Activated naive CD8-positive, alpha-beta T cell treated with anti-CD3 and anti-CD28 coated beads, Interleukin-2, amount 10 ng/mL, durations not matched to agents 7 days and 5 days (primary cell): ENCODE measurements at regions not wholly inside any gene's neighbourhood (a gene's known extent, or its start where the extent isn't known, plus 50 kb on each side); places are given as distances from the start of the nearest gene placed in this dataset.

ENCODE experiments used
- ATAC-seq: fragments of 150-1000 bp; cut with Tn5 transposase; one replicate; pipeline ENCODE4 v1.10.0; 2021; ENCODE audit warnings: low read depth, moderate library complexity
- POLR2A ChIA-PET: fragments of 350-600 bp; sonication (Branson Sonifier 250); formaldehyde crosslinking; loops from one replicate; lab custom pipeline; 2021; ENCODE audit warnings: antibody characterized with exemption; lab: Charles Lee
- DNase-seq: peaks from one replicate; pipeline ENCODE4 v3.0.0; 2021
- H3K27ac Mint-ChIP-seq: one replicate; pipeline ENCODE4 v1.8.0; 2022; ENCODE audit warnings: mild to moderate bottlenecking, mixed read lengths
- H3K27me3 Mint-ChIP-seq: one replicate; pipeline ENCODE4 v1.8.0; 2022; ENCODE audit warnings: mild to moderate bottlenecking, moderate library complexity, mixed read lengths
- H3K36me3 Mint-ChIP-seq: one replicate; pipeline ENCODE4 v1.8.0; 2021; ENCODE audit warnings: mild to moderate bottlenecking, mixed read lengths
- H3K4me1 Mint-ChIP-seq: one replicate; pipeline ENCODE4 v1.8.0; 2021; ENCODE audit warnings: mixed read lengths
- H3K4me3 Mint-ChIP-seq: one replicate; pipeline ENCODE4 v1.8.0; 2022; ENCODE audit warnings: mild to moderate bottlenecking, moderate library complexity, mixed read lengths
- H3K9me3 Mint-ChIP-seq: one replicate; pipeline ENCODE4 v1.8.0; 2021; ENCODE audit warnings: mixed read lengths

DNA sequence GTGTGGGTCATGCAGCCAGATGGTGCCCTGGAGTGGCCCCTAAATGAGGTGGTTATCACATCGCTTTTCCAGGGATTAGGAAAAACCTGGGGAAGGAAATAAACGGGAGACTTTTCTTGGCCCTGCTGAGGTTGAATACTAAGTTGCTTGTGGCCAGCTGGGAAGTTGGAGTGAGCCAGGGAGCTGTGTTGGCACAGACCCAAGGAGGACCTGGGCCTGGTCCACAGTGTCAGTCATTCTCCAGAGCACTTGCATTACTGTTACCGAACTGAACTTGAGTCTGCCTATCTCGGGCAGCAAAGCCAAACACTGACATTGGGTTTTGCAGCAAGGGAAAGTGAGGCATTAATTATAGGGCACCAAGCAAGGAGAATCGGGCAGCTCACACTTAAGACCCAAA is 339.0 kb downstream of the GABRB3 start:
- Mint-ChIP-seq H3K4me1 (no peaks in the 10 kb centered on the region), H3K4me3 (no peak overlapping the region), H3K27ac (no peak overlapping the region), H3K36me3 (no peaks in the 10 kb centered on the region), H3K9me3 (peaks cover 12% of the 10 kb centered on the region), H3K27me3 (no peaks in the 10 kb centered on the region)
- POLR2A ChIA-PET = no interaction called here
- DNase-seq = no peak
- ATAC-seq = no peak

DNA sequence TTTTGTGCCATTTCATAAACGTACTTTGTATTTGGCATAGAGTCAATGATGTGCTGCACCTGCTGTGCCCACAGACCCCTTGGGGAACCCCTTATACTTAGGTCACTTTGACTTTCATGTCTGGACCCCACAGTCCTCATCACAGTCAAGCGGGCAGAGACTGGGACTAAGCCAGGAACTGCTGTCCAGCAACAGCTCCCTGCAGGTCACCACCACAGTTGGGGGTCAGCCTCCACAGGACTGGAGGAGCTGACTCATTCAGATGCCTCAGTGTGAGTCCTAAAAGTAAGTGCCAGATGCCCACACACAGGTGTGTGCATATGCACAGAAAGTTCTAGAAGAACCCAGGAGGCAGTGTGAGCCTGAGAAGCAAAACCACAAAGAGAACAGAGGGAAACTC is 339.8 kb downstream of the GABRB3 start:
- no peak overlapping the region for H3K4me3 Mint-ChIP-seq
- POLR2A ChIA-PET = no interaction called here
- ATAC-seq (no peak), DNase-seq (no peak)
- H3K36me3 Mint-ChIP-seq = no peaks in the 10 kb centered on the region
- H3K27me3 Mint-ChIP-seq = no peaks in the 10 kb centered on the region
- H3K9me3 Mint-ChIP-seq = peaks cover 12% of the 10 kb centered on the region
- no peak overlapping the region for H3K27ac Mint-ChIP-seq
- no peaks in the 10 kb centered on the region for H3K4me1 Mint-ChIP-seq

DNA sequence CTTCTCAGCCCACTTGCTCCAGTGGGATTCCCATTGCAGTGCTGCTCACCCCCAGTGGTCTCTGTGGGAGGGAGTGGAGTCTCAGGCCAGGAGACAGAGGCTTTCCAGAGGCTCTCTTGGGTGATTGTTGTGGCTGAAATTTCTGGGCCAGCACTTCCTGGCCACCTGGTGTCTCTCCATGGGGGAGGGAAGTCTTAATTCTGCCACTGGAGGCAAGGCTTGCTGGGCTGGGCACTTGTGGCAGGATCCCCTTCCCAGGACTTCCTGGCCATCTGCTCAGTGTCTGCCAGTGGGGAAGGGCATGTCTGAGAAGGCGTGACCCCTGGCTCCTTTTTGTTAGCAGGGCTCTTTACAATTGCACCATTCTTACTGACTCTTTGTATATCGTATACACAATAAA is 351.8 kb downstream of the GABRB3 start:
- no peaks in the 10 kb centered on the region for H3K4me1 Mint-ChIP-seq
- no peak overlapping the region for H3K27ac Mint-ChIP-seq
- POLR2A ChIA-PET = no interaction called here
- no peak for ATAC-seq
- DNase-seq = no peak
- H3K27me3 Mint-ChIP-seq = no peaks in the 10 kb centered on the region
- no peak overlapping the region for H3K4me3 Mint-ChIP-seq
- H3K9me3 Mint-ChIP-seq = peaks cover 3% of the 10 kb centered on the region
- no peaks in the 10 kb centered on the region for H3K36me3 Mint-ChIP-seq

DNA sequence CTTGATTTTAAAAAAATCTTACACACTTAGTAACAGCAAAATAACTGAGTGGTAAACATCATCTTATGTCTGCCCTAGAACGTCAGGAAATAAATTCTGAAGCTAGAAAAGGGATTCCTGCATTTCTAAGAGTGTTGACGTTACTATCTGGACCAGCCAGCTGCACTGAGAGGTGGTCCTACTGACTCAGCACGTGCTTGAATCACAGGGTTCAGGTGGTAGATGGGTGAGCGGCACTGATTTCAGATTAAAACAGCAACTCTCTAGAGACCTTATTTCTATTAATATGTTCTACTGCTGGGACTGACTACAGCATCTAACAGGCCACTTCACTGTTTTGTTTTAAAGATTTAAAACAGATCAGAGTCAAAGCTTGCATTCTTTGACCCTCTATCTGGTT is 377.2 kb downstream of the GABRB3 start:
- Mint-ChIP-seq H3K4me1 (no peaks in the 10 kb centered on the region), H3K4me3 (no peak overlapping the region), H3K9me3 (no peaks in the 10 kb centered on the region), H3K36me3 (no peaks in the 10 kb centered on the region), H3K27me3 (no peaks in the 10 kb centered on the region), H3K27ac (no peak overlapping the region)
- no peak for DNase-seq
- POLR2A ChIA-PET = no interaction called here
- no peak for ATAC-seq

DNA sequence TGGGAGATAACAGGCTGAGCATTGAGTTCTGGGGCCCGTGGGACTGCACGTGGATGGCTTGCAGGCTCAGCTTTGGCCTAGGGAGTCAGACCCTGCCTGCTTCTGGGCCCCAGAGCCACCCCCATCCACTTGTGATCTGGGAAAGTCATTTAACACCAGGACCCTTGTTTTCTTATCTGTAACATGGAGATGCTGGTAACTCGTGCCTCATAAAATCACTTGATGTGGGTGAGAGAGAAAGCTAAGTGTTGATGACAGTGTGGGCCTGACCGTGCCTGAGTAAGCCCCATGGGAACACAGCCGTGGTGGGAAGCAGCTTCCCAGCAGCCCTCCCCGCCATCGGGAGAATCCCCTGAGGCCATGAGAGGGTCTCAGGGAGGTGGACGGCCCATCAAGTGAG is 378.1 kb downstream of the GABRB3 start:
- no peak for ATAC-seq

DNA sequence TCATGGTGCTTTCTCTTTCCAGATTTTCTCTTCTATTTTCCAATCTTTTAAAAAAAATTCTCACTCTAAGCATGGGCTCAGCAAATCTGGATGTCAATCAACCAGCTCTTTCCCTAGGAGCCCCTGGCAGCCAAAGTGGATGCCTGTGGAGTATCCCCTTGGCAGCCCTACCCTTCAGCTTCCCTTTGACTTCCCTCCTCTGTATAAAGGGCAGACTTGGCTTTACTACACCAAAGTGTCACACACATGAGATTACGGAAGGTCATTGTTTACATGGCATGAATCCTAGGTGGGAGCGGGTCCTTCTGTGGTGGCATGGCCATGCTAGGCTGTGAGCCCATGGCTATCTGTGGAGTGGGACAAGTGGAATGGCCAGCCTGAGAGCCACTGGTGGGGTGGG is 379.9 kb downstream of the GABRB3 start:
- ATAC-seq = no peak
- Mint-ChIP-seq H3K27ac (no peak overlapping the region), H3K4me1 (no peaks in the 10 kb centered on the region), H3K27me3 (peaks cover 2% of the 10 kb centered on the region), H3K9me3 (peaks cover 1% of the 10 kb centered on the region), H3K4me3 (no peak overlapping the region), H3K36me3 (no peaks in the 10 kb centered on the region)
- POLR2A ChIA-PET = no interaction called here
- no peak for DNase-seq

More for the DNA sequence above, 378.1 kb downstream of the GABRB3 start:
- Mint-ChIP-seq H3K9me3 (no peaks in the 10 kb centered on the region), H3K4me1 (no peaks in the 10 kb centered on the region), H3K4me3 (no peak overlapping the region), H3K27ac (no peak overlapping the region), H3K36me3 (no peaks in the 10 kb centered on the region), H3K27me3 (no peaks in the 10 kb centered on the region)
- POLR2A ChIA-PET = no interaction called here
- no peak for DNase-seq

DNA sequence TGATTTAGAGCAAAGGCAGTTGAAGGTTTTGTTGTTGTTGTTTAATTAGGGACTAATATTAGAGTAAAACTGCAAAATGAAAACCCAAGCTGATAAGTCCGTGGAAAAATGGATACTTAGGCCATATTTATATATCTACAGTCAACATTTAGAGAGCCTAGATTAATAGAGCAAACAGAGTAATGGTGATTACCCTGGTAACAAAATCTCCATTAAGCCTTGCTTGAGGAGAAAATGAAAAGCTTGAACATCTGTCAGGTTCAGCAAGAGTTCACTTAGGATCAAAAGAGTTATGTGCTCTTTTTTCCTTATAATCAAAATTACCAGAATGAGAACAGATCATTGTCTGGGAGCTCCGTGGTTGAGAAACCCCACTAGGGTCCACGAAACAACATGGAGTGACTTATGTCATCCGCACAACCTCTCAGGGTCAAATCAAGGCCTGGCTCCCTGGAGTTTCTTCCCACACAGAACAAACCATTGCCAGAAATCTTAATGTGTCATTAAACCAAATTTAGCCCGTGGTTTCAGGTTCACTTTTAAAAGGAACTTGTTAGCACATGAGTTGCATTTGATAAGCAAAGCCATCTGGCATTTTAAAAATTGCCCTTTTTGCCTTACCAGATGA is 381.2 kb downstream of the GABRB3 start:
- Mint-ChIP-seq H3K9me3 (peaks cover 1% of the 10 kb centered on the region), H3K36me3 (no peaks in the 10 kb centered on the region), H3K27me3 (peaks cover 2% of the 10 kb centered on the region), H3K4me1 (no peaks in the 10 kb centered on the region), H3K27ac (no peak overlapping the region), H3K4me3 (no peak overlapping the region)
- ATAC-seq = no peak
- DNase-seq = no peak
- POLR2A ChIA-PET = no interaction called here

DNA sequence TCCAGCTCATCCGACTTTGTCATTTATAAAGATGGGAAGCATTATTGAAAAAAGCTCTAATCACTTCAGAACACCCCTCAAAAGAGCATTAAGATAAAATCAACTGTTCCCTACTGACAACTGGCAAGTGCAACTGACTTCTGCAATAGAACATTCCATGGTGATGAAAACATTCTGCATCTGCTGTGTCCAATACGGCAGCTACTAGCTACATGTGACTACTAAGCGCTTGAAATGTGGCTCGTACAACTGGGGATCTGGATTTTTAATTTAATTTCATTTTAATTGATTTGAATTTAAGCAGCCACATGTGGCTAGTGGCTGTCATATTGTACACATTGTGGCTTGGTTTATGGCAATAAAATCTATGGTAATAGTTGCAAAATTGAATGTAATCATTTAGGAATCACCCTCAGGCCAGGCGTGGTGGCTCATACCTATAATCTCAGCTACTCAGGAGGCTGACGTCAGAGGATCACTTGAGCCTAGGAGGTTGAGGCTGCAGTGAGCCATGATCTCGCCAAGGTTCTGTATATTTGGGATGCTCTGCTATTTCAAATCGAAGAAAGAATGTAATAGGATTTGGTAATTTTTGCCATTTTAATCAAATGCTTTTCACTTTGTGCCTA is 390.3 kb downstream of the GABRB3 start:
- ATAC-seq (no peak), DNase-seq (no peak)
- Mint-ChIP-seq H3K4me3 (no peak overlapping the region), H3K36me3 (no peaks in the 10 kb centered on the region), H3K27ac (no peak overlapping the region), H3K9me3 (peaks cover 2% of the 10 kb centered on the region), H3K27me3 (no peaks in the 10 kb centered on the region), H3K4me1 (no peaks in the 10 kb centered on the region)
- POLR2A ChIA-PET = no interaction called here

DNA sequence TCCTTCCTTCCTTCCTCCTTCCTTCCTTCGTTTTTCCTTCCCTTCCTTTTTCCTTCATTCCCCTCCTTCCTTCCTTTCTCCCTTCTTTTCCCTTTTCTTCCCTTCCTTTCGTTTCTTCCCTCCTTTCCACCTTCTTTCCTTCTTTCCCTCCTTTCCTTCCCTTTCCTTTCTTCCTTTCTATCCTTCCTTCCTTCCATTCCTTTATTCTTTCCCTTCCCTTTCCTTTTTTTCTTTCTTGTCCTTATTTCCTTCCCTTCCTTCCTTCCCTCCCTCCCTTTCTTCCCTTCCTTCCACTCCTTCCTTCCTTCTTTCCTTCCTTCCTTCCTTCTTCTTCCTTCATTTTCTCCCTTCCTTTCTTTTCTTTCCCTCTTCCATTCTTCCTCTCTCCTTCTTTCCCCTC is 394.6 kb downstream of the GABRB3 start:
- no peaks in the 10 kb centered on the region for H3K36me3 Mint-ChIP-seq
- DNase-seq = no peak
- no peaks in the 10 kb centered on the region for H3K4me1 Mint-ChIP-seq
- H3K27ac Mint-ChIP-seq = no peak overlapping the region
- H3K27me3 Mint-ChIP-seq = no peaks in the 10 kb centered on the region
- no peak overlapping the region for H3K4me3 Mint-ChIP-seq
- ATAC-seq = no peak
- H3K9me3 Mint-ChIP-seq = peaks cover 5% of the 10 kb centered on the region
- POLR2A ChIA-PET = no interaction called here

DNA sequence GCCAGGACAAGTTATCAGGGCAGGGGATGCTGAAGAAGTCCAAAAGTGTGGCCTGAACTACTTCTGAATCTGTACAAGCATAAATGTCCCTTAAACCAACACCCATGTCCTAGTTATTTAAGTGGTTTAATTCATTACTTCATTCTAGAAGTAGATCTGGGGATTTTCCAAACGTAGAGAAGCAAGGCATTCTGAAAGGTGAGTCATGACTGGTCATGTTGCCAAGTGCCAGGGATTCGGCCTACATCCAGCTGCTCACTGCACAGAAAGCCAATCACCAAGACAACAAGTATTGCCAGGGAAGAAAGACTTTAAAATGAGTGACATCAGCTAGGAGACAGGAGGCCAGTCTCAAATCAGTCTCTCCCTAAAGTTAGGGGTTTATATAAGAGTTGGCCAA is 396.6 kb downstream of the GABRB3 start:
- no peak overlapping the region for H3K27ac Mint-ChIP-seq
- H3K4me1 Mint-ChIP-seq = no peaks in the 10 kb centered on the region
- no peaks in the 10 kb centered on the region for H3K27me3 Mint-ChIP-seq
- no peaks in the 10 kb centered on the region for H3K36me3 Mint-ChIP-seq
- no peak overlapping the region for H3K4me3 Mint-ChIP-seq
- H3K9me3 Mint-ChIP-seq = peaks cover 9% of the 10 kb centered on the region
- no peak for DNase-seq
- POLR2A ChIA-PET = no interaction called here
- no peak for ATAC-seq

DNA sequence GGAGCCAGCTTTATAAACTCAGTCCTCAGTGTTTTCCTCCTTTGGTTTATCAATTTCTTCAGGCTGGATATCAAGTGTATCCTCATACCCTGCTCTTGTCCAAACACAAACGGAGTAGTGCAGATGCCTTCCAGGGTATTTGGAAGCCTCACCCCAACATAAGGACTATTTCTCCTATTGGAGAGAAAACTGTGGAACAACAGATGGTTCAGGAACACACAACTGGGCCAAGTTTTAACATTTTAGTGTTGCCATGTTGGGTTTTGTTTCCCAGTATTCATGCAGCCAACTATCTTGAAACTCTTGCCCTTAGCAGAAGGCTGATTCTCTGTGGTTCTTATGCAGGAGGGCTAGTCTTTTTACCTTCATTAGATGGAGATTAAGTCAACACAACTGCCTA is 398.1 kb downstream of the GABRB3 start:
- DNase-seq (no peak), ATAC-seq (no peak)
- Mint-ChIP-seq H3K27ac (no peak overlapping the region), H3K27me3 (no peaks in the 10 kb centered on the region), H3K9me3 (peaks cover 12% of the 10 kb centered on the region), H3K36me3 (no peaks in the 10 kb centered on the region), H3K4me3 (no peak overlapping the region), H3K4me1 (no peaks in the 10 kb centered on the region)
- POLR2A ChIA-PET = no interaction called here

DNA sequence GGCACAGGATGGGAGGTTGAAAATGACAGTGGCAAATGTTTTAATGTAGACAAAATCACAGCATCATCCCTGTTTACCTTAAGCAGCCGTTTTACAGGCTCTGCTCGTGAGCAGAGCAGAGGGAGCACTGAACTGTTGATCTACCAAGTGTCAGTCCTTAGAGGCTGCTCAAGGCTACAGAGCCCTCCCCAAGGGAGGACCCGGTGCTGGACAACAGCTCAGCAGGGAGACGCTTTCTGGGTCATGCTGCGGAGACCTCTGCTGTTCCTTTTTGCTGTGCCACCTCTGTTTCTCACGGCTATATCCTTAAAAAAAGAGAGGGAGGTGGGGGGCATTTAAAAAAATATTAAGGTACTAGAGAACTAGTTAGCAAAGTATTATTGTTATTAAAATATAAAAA is 400.2 kb downstream of the GABRB3 start:
- H3K4me1 Mint-ChIP-seq = no peaks in the 10 kb centered on the region
- peaks cover 12% of the 10 kb centered on the region for H3K9me3 Mint-ChIP-seq
- no peak overlapping the region for H3K4me3 Mint-ChIP-seq
- ATAC-seq (no peak), DNase-seq (no peak)
- no peaks in the 10 kb centered on the region for H3K36me3 Mint-ChIP-seq
- POLR2A ChIA-PET = no interaction called here
- no peaks in the 10 kb centered on the region for H3K27me3 Mint-ChIP-seq
- H3K27ac Mint-ChIP-seq = no peak overlapping the region

DNA sequence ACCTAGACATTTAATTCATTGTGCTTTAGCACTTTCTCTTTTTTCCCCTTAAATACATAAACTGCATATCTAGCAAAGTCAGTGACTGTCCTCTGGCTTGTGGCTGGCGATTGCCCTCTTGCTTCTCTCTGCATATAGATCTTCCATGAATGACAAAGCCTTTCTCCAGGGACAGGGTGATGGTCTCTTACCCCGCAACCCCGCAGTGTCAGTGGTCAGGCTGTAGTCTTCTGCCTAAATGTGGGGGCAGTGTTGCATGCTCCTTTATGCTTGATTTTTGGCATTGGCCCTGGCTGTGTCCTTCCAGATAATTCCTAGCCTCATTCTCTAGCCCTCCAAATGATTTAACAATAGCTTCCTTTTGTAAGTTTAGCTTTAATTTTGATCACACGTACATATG is 407.8 kb downstream of the GABRB3 start:
- no peak for DNase-seq
- Mint-ChIP-seq H3K27me3 (no peaks in the 10 kb centered on the region), H3K9me3 (peaks cover 4% of the 10 kb centered on the region), H3K4me3 (no peak overlapping the region), H3K27ac (no peak overlapping the region), H3K36me3 (no peaks in the 10 kb centered on the region), H3K4me1 (no peaks in the 10 kb centered on the region)
- ATAC-seq = no peak
- POLR2A ChIA-PET = no interaction called here

DNA sequence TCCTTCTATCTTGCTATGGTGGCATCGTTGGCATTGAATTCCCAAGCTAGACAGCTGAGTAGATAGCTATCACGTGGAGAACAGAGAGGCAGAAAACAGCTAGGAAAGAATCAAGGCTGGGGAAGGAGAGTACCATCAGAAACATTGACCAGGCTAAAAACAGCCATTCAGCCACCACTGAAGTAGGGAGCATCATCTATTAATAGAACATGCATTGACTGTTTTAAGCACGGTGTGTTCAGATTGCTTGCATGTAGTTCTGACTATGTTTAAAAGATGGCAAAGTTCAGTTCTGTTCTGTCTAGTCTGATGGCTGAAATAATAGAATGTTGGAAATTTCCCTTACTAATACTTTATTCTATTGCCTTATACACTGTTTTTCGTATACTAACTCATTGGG is 413.0 kb downstream of the GABRB3 start:
- POLR2A ChIA-PET = no interaction called here
- DNase-seq (no peak), ATAC-seq (no peak)
- H3K4me1 Mint-ChIP-seq = no peaks in the 10 kb centered on the region
- H3K36me3 Mint-ChIP-seq = no peaks in the 10 kb centered on the region
- peaks cover 5% of the 10 kb centered on the region for H3K9me3 Mint-ChIP-seq
- H3K27ac Mint-ChIP-seq = no peak overlapping the region
- no peaks in the 10 kb centered on the region for H3K27me3 Mint-ChIP-seq
- H3K4me3 Mint-ChIP-seq = no peak overlapping the region
